Choroid plexus epithelial cell (primary cell): ENCODE measurements at regions not wholly inside any gene's neighbourhood (a gene's known extent, or its start where the extent isn't known, plus 50 kb on each side); places are given as distances from the start of the nearest gene placed in this dataset.

ENCODE experiments used
- DNase-seq: peaks from one replicate; pipeline ENCODE4 v3.0.0-alpha.2; 2010; ENCODE audit warnings: low read depth
- H3K4me3 ChIP-seq: 2 replicates; pipeline ENCODE4 v1.5.1; 2011; ENCODE audit warnings: low read depth, mild to moderate bottlenecking, control low read depth, low read length, moderate library complexity
- TF ChIP-seq, protein P1 (sequence below): conservative IDR thresholded peaks from 2 replicates; pipeline ENCODE4 v1.5.1; 2011; ENCODE audit warnings: low read depth, mild to moderate bottlenecking, control low read depth, inconsistent platforms, low read length, moderate library complexity

DNA sequence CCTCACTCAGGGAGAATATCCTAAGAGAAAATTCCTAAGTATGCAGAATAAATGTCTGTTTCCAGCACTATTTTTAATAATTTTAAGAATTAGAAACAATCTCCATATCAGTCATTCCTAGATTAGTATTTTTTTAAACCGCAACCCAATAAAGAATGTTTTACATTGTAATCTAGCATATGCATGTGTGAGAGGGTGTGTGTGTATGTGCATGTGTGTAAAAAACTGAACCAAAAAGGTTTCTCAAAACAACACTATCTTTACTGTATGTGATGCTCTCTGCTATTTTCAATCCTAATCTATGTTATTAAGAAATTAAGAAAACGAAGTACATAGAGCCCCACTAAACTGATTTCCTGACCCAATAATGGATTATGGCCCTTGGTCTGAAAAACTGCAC lies 90.6 kb upstream of the AKIP1 start:
- TF ChIP-seq, protein P1, sequence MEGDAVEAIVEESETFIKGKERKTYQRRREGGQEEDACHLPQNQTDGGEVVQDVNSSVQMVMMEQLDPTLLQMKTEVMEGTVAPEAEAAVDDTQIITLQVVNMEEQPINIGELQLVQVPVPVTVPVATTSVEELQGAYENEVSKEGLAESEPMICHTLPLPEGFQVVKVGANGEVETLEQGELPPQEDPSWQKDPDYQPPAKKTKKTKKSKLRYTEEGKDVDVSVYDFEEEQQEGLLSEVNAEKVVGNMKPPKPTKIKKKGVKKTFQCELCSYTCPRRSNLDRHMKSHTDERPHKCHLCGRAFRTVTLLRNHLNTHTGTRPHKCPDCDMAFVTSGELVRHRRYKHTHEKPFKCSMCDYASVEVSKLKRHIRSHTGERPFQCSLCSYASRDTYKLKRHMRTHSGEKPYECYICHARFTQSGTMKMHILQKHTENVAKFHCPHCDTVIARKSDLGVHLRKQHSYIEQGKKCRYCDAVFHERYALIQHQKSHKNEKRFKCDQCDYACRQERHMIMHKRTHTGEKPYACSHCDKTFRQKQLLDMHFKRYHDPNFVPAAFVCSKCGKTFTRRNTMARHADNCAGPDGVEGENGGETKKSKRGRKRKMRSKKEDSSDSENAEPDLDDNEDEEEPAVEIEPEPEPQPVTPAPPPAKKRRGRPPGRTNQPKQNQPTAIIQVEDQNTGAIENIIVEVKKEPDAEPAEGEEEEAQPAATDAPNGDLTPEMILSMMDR: no peak
- DNase-seq: no peak
- H3K4me3 ChIP-seq: no peak overlapping the region

DNA sequence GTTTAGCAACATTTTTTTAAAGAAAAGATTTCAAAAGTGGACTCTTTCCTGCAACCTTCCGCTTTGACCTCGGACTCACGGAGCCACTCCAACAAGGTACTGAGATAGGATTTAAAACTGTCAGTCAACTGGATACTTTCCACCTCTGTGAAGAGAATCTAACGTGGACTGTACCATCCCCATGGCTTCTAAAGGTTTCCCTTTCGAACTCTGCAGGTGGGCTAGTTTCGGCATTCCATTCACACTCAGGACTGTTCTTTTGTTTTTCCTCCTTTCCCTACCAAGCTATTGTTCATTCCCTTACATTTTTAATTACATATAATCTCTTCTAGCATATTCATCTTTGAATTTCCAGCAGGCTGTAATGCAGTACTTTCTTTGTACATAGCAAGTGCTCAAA lies 88.5 kb upstream of the AKIP1 start:
- H3K4me3 ChIP-seq: no peak overlapping the region
- no peak for DNase-seq
- TF ChIP-seq, protein P1: no peak

DNA sequence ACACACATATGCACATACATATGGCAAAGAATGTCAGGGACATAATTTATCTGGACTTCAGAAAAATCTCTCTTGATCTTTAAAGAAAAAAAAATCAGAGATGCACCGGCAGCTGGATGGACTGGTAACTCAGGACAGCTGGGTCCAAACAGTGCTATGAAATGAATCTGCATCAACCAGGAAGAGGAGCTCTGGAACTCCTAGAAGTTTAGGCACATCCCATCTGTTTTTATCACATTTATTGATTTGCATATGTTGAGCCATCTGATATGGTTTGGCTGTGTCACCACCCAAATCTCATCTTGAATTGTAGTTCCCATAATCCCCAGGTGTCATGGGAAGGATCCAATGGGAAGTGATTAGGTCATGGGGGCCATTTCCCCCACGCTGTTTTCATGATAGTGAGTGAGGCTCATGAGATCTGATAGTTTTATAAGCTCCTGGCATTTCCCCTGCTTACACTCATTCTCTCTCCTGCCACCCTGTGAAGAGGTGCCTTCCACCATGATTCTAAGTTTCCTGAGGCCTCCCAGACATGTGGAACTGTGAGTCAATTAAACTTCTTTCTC lies 87.7 kb upstream of the AKIP1 start:
- no peak overlapping the region for H3K4me3 ChIP-seq
- TF ChIP-seq, protein P1: no peak
- DNase-seq: no peak

DNA sequence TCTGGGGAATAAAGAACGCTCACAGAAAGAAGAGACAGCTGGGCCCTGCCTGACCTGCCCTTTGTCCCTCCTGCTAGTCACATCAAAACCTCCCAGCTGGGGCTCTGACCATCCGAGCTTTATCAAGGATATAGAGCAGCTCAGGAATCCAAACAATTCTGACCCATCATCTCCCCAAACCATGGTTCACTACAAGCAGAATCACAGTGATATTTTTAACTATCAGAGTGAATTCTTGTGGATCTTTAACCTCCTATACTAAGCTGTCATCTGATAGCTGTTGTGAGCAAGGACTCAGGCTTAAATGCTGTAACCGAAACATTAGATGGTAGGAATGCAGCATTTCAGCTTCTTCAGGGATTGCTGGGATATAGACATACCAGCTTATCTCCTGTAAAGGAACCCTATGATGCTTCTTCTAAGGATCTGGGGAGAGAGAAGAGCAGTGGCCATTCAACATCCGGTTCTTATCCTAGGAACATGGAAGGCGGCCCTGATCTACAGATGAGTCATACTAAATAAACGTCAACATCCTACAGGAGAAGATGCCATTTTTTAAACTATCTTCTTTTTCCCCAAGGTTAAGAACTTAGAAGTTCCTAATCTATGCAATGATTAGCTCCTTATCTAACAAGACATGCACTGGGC lies 84.7 kb upstream of the AKIP1 start:
- TF ChIP-seq, protein P1: no peak
- H3K4me3 ChIP-seq: no peak overlapping the region
- peak; percentile 80 for DNase-seq

DNA sequence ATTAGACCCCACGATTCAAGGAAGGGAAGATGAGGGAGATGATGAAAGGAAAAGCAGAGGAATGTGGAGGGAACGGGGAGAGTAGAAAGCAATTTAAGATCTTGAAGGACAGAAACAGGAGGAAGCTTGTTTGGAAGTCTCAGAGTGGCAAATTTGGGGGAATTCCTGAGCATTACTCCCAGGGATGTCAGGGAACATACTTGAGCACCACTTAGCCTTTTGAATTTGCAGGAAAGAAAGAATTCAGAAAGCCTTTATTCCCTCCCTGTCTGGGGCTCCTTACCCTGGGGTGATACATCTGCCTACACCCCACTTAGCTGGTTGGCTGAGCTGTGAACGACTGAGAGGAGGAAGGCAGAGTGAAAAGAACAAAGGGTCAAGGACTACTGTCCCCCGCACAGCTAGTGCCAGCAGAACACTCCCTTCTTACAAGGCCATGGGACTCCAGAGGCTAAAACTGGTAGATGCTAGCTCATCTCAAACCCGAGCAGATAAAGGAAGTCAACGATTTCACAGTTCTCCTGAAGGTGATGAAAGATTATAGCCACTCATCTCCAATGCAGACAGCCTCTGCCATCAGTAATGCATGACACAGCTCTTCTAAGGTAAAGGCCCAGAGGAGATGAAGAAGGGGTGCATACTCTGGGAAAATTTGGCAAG lies 84.0 kb upstream of the AKIP1 start:
- TF ChIP-seq, protein P1: no peak
- DNase-seq: peak; percentile 40
- H3K4me3 ChIP-seq: no peak overlapping the region

DNA sequence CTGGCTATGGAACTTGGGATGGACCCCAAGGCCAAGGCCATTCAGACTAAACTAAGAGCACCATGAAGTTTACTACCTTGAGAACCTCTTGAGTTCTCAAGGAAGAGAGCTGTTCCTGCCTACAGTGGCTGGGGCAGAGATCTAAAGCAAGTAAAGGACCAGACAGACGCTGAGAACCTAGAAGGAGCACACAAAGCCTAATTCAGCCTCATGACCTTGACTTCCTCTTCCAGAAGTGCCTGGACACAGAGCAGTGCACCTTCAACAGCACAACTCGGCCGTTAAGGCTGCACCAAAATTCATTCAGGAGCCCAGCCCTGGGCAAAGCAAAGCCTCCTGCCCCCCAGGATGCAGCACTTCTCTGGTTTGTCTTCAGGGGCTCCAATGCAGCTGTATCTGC lies 82.9 kb upstream of the AKIP1 start:
- TF ChIP-seq, protein P1: no peak

More for the DNA sequence above, 82.9 kb upstream of the AKIP1 start:
- DNase-seq: no peak
- H3K4me3 ChIP-seq: no peak overlapping the region
